Left hindlimb (tissue), 1 donor: ENCODE measurements at regions not wholly inside any gene's neighbourhood (a gene's known extent, or its start where the extent isn't known, plus 50 kb on each side); places are given as distances from the start of the nearest gene placed in this dataset.
"Not testable (repeated sequence)": the region's sequence is repeated elsewhere in the genome, so short reads cannot be mapped to it uniquely, and the experiment has no call there.

Source experiments
- DNase-seq: peaks from one replicate; pipeline ENCODE4 v3.0.0-alpha.2; 2018

GRCh38 chr16:52727441-52727840, 180.5 kb upstream of the TOX3 start:
- DNase-seq: no peak

- no peak for DNase-seq
Observed at GRCh38 chr16:52725461-52725860, 178.5 kb upstream of the TOX3 start.

- DNase-seq: no peak
Observed at GRCh38 chr16:52725043-52725442, 178.1 kb upstream of the TOX3 start.

- DNase-seq: no peak
Observed at GRCh38 chr16:52721331-52721730, 174.4 kb upstream of the TOX3 start.

- no peak for DNase-seq
Observed at GRCh38 chr16:52718046-52718445, 171.1 kb upstream of the TOX3 start.

GRCh38 chr16:52713740-52714139, 166.8 kb upstream of the TOX3 start:
- DNase-seq: no peak

- DNase-seq: no peak
Observed at GRCh38 chr16:52709306-52709705, 162.4 kb upstream of the TOX3 start.

- DNase-seq: no peak
Observed at GRCh38 chr16:52708476-52708875, 161.5 kb upstream of the TOX3 start.

- no peak for DNase-seq
Observed at GRCh38 chr16:52707676-52708337, 160.9 kb upstream of the TOX3 start.

- DNase-seq: no peak
Observed at GRCh38 chr16:52705122-52705521, 158.2 kb upstream of the TOX3 start.

GRCh38 chr16:52697971-52698370, 151.0 kb upstream of the TOX3 start:
- DNase-seq: no peak

- no peak for DNase-seq
Observed at GRCh38 chr16:52696126-52696525, 149.2 kb upstream of the TOX3 start.

- DNase-seq: no peak
Observed at GRCh38 chr16:52690468-52690867, 143.5 kb upstream of the TOX3 start.

- no peak for DNase-seq
Observed at GRCh38 chr16:52680993-52681392, 134.1 kb upstream of the TOX3 start.

GRCh38 chr16:52677501-52677900, 130.6 kb upstream of the TOX3 start:
- DNase-seq: no peak

- DNase-seq: no peak
Observed at GRCh38 chr16:52676959-52677358, 130.0 kb upstream of the TOX3 start.

GRCh38 chr16:52671590-52671989, 124.6 kb upstream of the TOX3 start:
- no peak for DNase-seq

GRCh38 chr16:52657924-52658323, 111.0 kb upstream of the TOX3 start:
- no peak for DNase-seq

GRCh38 chr16:52655916-52656315, 109.0 kb upstream of the TOX3 start:
- DNase-seq: not testable (repeated sequence)

GRCh38 chr16:52655156-52655555, 108.2 kb upstream of the TOX3 start:
- DNase-seq: not testable (repeated sequence)

GRCh38 chr16:52652033-52652432, 105.1 kb upstream of the TOX3 start:
- no peak for DNase-seq

- no peak for DNase-seq
Observed at GRCh38 chr16:52650789-52651188, 103.8 kb upstream of the TOX3 start.

GRCh38 chr16:52650318-52650717, 103.4 kb upstream of the TOX3 start:
- DNase-seq: no peak

- no peak for DNase-seq
Observed at GRCh38 chr16:52649870-52650269, 102.9 kb upstream of the TOX3 start.

- DNase-seq: no peak
Observed at GRCh38 chr16:52647588-52647987, 100.6 kb upstream of the TOX3 start.
